Epidermal melanocyte (primary cell): ENCODE measurements at regions not wholly inside any gene's neighbourhood (a gene's known extent, or its start where the extent isn't known, plus 50 kb on each side); places are given as distances from the start of the nearest gene placed in this dataset.
A peak's percentile ranks its signal among the peaks of the same experiment; 100 is the strongest.

Experiments used
- DNase-seq: peaks from one replicate; pipeline ENCODE4 v3.0.0; 2011; ENCODE audit warnings: low spot score; ENCODE audit not compliant: insufficient read length

GRCh38 chrX:13149702-13150350 lies 105.4 kb upstream of the FAM9C start:
- no peak for DNase-seq

GRCh38 chrX:13147733-13148132 lies 103.3 kb upstream of the FAM9C start:
- DNase-seq: no peak

- no peak for DNase-seq
Measured at GRCh38 chrX:13147147-13147546, 102.7 kb upstream of the FAM9C start.

- no peak for DNase-seq
Measured at GRCh38 chrX:13144927-13145655, 100.7 kb upstream of the FAM9C start.

- DNase-seq: no peak
Measured at GRCh38 chrX:13142891-13143290, 98.5 kb upstream of the FAM9C start.

- no peak for DNase-seq
Measured at GRCh38 chrX:13140007-13140406, 95.6 kb upstream of the FAM9C start.

- peak; percentile 13 for DNase-seq
Measured at GRCh38 chrX:13131396-13132137, 87.1 kb upstream of the FAM9C start.

- DNase-seq: no peak
Measured at GRCh38 chrX:13130816-13131215, 86.4 kb upstream of the FAM9C start.

GRCh38 chrX:13128104-13128503 lies 83.7 kb upstream of the FAM9C start:
- no peak for DNase-seq

- no peak for DNase-seq
Measured at GRCh38 chrX:13126775-13127174, 82.4 kb upstream of the FAM9C start.

GRCh38 chrX:13125188-13125587 lies 80.8 kb upstream of the FAM9C start:
- no peak for DNase-seq

GRCh38 chrX:13123857-13124345 lies 79.5 kb upstream of the FAM9C start:
- DNase-seq: no peak

GRCh38 chrX:13123247-13123856 lies 78.9 kb upstream of the FAM9C start:
- DNase-seq: no peak

GRCh38 chrX:13121020-13121555 lies 76.7 kb upstream of the FAM9C start:
- DNase-seq: no peak

GRCh38 chrX:13120017-13120416 lies 75.6 kb upstream of the FAM9C start:
- no peak for DNase-seq

GRCh38 chrX:13119386-13119785 lies 75.0 kb upstream of the FAM9C start:
- DNase-seq: no peak

- DNase-seq: no peak
Measured at GRCh38 chrX:13115146-13115855, 70.9 kb upstream of the FAM9C start.

- no peak for DNase-seq
Measured at GRCh38 chrX:13112499-13112898, 68.1 kb upstream of the FAM9C start.

GRCh38 chrX:13110433-13111324 lies 66.3 kb upstream of the FAM9C start:
- DNase-seq: no peak

GRCh38 chrX:13109817-13110216 lies 65.4 kb upstream of the FAM9C start:
- no peak for DNase-seq
